C4-2B (cell line): ENCODE measurements at regions not wholly inside any gene's neighbourhood (a gene's known extent, or its start where the extent isn't known, plus 50 kb on each side); places are given as distances from the start of the nearest gene placed in this dataset.

Experiments
- H3K27ac ChIP-seq: fragments of 450-650 bp; 2 replicates; pipeline ENCODE4 v1.5.1; 2017
- ZFX ChIP-seq: fragments of 450-650 bp; IDR thresholded peaks from 2 replicates; pipeline ENCODE4 v1.6.1; 2017
- TF ChIP-seq, protein P1 (sequence below): fragments of 450-650 bp; conservative IDR thresholded peaks from 2 replicates; pipeline ENCODE4 v1.5.1; 2017; ENCODE audit warnings: mild to moderate bottlenecking

DNA sequence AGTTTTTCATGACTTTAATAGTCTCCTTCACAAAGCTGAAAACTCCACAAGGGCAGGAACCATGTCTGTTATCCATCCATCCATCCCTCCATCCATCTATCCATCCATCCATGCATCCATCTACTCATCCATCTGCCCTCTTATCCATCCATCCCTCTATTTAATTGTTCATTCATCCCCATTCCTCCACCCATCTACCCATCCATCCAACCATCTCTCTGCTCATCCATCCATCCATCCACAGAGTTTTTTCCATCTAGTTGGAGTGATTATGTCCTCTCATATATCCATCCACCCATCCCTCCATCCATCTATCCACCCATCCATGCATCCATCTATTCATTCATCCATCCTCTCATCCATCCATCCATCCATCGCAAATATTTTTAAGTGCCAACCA lies 237.9 kb downstream of the EMX2 start:
- TF ChIP-seq, protein P1, sequence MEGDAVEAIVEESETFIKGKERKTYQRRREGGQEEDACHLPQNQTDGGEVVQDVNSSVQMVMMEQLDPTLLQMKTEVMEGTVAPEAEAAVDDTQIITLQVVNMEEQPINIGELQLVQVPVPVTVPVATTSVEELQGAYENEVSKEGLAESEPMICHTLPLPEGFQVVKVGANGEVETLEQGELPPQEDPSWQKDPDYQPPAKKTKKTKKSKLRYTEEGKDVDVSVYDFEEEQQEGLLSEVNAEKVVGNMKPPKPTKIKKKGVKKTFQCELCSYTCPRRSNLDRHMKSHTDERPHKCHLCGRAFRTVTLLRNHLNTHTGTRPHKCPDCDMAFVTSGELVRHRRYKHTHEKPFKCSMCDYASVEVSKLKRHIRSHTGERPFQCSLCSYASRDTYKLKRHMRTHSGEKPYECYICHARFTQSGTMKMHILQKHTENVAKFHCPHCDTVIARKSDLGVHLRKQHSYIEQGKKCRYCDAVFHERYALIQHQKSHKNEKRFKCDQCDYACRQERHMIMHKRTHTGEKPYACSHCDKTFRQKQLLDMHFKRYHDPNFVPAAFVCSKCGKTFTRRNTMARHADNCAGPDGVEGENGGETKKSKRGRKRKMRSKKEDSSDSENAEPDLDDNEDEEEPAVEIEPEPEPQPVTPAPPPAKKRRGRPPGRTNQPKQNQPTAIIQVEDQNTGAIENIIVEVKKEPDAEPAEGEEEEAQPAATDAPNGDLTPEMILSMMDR, result no peak
- TF ChIP-seq ZFX, result no peak
- no peak overlapping the region for H3K27ac ChIP-seq

DNA sequence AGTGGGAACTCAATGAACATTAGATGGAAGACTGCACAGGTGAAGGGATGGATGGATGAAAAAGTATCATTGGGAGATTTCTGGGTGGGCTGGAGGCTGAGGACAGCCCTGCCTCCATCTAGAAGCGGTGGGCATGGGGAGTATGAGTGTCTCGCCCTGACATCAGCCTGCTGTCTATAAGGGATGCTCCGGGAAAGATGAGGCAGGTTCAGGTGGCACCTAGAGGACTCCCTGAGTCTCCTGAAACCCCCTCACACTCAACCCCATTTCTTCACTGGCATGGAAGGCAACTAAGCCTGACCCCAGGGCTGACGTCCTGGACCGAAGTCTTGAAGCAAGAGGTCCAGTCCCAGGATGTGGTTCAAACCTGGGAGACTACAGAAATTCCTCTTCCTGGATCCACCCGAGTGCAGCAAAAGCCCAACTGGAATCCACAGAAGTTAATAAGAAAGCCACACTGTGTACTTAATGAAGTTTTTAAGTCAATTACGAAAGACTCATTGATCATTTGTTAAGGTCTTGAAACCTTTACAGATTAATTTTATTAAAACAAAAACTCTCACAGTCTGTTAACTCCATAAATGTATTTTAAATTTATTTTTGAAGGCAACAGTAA lies 238.8 kb downstream of the EMX2 start:
- H3K27ac ChIP-seq, result no peak overlapping the region
- TF ChIP-seq, protein P1, result no peak
- TF ChIP-seq ZFX, result no peak

DNA sequence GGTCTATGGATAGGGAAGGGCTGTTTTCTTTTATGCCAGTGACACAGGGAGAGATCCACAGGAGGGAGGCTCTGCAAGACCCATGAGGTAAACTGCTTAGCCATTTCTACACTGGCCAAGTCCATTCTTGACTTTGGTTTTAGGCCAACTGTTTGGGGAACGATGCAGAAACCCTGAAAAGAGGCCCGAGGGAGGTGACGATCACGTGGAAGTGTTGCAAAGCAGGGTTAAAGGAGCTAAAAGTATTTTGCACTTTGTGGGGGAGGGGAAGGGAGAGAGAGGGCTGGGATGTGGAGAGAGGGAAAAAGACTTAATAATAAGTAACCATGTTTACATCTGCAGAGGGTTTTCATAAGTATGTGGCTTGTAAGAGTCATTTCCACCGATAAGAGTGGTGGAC lies 239.7 kb downstream of the EMX2 start:
- TF ChIP-seq, protein P1, result no peak
- no peak for TF ChIP-seq ZFX
- no peak overlapping the region for H3K27ac ChIP-seq

DNA sequence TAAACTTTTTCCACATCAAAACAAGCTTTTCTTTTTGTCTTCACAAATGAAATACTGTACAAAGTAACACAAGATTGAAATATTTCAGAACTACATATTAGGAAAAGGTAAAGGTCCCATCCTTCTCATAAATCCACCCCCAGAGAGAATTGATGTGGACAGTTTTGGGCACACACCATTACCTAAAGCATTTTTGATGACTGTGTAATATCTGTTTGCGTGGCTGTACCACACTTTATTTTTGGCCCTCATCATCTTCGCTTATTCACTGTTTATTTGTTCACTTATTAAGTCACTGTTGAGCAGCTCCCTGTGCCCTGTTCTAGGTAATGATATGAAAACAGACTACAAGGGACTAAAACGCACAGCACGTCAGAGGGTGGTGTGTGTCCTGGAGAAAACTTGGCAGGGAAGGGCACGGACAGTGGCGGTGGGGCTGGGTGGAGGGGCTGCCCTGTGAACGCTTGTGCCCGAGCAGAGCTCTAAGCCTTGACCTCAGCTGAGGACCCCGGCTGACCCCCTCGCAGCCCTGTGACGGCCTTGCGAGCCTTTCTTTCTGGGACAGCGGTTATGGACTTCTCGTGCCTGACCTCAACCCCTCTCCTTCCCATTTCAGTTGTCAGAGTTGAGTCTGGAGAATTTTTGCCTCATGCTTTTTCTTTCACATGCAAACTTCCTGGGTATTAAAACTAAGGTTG lies 241.3 kb downstream of the EMX2 start:
- TF ChIP-seq, protein P1, result no peak
- no peak for TF ChIP-seq ZFX
- no peak overlapping the region for H3K27ac ChIP-seq

DNA sequence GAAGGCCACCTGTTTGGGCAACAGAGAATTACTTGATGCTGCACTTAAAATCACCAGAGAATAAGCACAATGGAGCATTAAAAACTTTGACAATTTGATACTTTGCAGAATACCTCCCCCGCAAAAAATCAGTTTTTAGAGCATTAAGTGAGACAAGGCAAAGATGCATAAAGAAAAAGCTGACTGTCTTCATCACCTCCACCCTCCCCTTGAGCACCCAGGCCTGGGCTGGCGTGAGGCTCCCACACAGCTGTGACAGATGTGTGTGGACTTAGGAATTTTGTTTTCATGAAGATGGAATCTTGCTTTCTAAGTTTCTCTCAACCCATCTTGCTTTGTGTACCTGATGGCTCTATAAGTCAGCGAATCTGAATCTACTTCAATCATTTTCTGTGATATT lies 242.2 kb downstream of the EMX2 start:
- H3K27ac ChIP-seq, result no peak overlapping the region
- TF ChIP-seq ZFX, result no peak
- TF ChIP-seq, protein P1, result no peak

DNA sequence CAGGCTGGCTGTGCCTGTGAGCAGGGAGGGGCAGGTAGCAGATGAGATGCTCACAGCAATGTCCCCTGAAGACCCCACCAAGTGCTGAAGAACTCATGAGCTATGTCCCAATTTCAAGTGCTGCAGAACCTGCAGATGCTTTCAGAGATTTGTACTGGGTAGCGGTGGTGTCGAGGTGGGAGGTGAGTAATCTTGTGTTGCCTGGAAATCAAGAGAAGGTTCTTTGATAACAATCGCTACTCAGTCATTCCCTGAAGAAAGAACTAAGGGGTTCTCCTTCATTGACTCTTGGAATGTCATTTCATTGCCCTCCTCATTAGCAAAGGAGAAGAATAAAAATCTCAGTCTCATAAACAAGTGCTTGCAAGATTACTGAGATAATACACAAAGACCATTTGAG lies 246.4 kb downstream of the EMX2 start:
- TF ChIP-seq, protein P1, result no peak
- TF ChIP-seq ZFX, result no peak
- no peak overlapping the region for H3K27ac ChIP-seq

DNA sequence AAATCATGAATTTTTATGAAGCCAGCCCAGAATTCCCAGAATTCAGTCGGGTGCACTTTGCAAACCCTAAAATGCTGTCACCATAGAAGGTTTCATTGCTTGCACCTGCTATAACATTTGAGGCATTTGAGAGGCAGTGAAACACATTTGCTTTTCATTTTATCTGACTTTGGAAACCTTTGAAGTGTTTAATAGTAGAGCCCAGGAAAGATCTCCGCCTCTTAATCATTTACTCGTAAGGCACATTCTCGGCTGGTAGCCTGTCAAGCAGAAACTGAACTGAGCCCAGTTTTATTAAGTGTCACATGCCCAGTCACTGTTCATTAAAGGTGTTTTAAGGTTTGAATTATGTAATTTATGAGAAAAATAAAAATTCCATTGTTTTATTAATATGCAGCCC lies 247.6 kb downstream of the EMX2 start:
- no peak overlapping the region for H3K27ac ChIP-seq
- TF ChIP-seq, protein P1, result no peak
- no peak for TF ChIP-seq ZFX
